22Rv1 (cell line): ENCODE measurements at regions not wholly inside any gene's neighbourhood (a gene's known extent, or its start where the extent isn't known, plus 50 kb on each side); places are given as distances from the start of the nearest gene placed in this dataset.

ENCODE experiments used
- ZFX ChIP-seq: fragments of 450-650 bp; IDR thresholded peaks from 2 replicates; pipeline ENCODE4 v1.6.1; 2017; ENCODE audit warnings: antibody characterized with exemption, borderline replicate concordance
- TF ChIP-seq, protein P1 (sequence below): fragments of 450-650 bp; IDR thresholded peaks from 2 replicates; pipeline ENCODE4 v1.5.1; 2017; ENCODE audit warnings: mild to moderate bottlenecking

GRCh38 chr2:105686588-105686987, 58.1 kb upstream of the NCK2 start:
- TF ChIP-seq, protein P1, sequence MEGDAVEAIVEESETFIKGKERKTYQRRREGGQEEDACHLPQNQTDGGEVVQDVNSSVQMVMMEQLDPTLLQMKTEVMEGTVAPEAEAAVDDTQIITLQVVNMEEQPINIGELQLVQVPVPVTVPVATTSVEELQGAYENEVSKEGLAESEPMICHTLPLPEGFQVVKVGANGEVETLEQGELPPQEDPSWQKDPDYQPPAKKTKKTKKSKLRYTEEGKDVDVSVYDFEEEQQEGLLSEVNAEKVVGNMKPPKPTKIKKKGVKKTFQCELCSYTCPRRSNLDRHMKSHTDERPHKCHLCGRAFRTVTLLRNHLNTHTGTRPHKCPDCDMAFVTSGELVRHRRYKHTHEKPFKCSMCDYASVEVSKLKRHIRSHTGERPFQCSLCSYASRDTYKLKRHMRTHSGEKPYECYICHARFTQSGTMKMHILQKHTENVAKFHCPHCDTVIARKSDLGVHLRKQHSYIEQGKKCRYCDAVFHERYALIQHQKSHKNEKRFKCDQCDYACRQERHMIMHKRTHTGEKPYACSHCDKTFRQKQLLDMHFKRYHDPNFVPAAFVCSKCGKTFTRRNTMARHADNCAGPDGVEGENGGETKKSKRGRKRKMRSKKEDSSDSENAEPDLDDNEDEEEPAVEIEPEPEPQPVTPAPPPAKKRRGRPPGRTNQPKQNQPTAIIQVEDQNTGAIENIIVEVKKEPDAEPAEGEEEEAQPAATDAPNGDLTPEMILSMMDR = no peak
- no peak for TF ChIP-seq ZFX
